DND-41 (cell line): ENCODE measurements at regions not wholly inside any gene's neighbourhood (a gene's known extent, or its start where the extent isn't known, plus 50 kb on each side); places are given as distances from the start of the nearest gene placed in this dataset.

Experiments used
- EZH2 ChIP-seq: IDR thresholded peaks from 3 replicates; pipeline ENCODE4 v1.6.1; 2012; ENCODE audit warnings: borderline replicate concordance, low read depth, mild to moderate bottlenecking, moderate library complexity, low read length, inconsistent platforms; ENCODE audit not compliant: severe bottlenecking
- TF ChIP-seq, protein P1 (sequence below): IDR thresholded peaks from 2 replicates; pipeline ENCODE4 v1.5.1; 2012; ENCODE audit warnings: borderline replicate concordance, low read length, moderate library complexity, mild to moderate bottlenecking; ENCODE audit not compliant: poor library complexity, severe bottlenecking; ENCODE audit errors: extremely low read depth

DNA sequence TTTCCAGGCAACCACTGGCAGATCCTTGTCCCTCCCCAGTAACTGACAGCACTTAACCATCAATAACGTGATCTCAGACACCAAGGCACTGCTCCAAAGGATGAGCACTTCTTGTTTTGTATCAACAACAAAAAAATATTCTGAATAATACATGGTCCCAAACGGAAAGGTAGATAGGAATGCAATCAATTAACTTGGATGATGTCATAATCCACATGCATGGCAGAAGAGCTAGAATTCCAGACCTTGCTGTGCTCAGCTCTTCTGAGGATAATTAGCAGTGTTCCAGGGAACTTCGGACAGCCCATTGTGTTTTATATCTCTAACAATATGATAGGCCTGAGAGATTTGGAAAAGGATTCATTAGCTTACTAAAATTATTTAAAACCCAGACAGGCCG is 288.4 kb upstream of the PCSK5 start:
- TF ChIP-seq, protein P1, sequence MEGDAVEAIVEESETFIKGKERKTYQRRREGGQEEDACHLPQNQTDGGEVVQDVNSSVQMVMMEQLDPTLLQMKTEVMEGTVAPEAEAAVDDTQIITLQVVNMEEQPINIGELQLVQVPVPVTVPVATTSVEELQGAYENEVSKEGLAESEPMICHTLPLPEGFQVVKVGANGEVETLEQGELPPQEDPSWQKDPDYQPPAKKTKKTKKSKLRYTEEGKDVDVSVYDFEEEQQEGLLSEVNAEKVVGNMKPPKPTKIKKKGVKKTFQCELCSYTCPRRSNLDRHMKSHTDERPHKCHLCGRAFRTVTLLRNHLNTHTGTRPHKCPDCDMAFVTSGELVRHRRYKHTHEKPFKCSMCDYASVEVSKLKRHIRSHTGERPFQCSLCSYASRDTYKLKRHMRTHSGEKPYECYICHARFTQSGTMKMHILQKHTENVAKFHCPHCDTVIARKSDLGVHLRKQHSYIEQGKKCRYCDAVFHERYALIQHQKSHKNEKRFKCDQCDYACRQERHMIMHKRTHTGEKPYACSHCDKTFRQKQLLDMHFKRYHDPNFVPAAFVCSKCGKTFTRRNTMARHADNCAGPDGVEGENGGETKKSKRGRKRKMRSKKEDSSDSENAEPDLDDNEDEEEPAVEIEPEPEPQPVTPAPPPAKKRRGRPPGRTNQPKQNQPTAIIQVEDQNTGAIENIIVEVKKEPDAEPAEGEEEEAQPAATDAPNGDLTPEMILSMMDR, result no peak
- TF ChIP-seq EZH2, result no peak
